ENCODE measurements at regions not wholly inside any gene's neighbourhood (a gene's known extent, or its start where the extent isn't known, plus 50 kb on each side); places are given as distances from the start of the nearest gene placed in this dataset.

- TF ChIP-seq, protein P1, sequence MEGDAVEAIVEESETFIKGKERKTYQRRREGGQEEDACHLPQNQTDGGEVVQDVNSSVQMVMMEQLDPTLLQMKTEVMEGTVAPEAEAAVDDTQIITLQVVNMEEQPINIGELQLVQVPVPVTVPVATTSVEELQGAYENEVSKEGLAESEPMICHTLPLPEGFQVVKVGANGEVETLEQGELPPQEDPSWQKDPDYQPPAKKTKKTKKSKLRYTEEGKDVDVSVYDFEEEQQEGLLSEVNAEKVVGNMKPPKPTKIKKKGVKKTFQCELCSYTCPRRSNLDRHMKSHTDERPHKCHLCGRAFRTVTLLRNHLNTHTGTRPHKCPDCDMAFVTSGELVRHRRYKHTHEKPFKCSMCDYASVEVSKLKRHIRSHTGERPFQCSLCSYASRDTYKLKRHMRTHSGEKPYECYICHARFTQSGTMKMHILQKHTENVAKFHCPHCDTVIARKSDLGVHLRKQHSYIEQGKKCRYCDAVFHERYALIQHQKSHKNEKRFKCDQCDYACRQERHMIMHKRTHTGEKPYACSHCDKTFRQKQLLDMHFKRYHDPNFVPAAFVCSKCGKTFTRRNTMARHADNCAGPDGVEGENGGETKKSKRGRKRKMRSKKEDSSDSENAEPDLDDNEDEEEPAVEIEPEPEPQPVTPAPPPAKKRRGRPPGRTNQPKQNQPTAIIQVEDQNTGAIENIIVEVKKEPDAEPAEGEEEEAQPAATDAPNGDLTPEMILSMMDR (conservative IDR thresholded peaks at IDR 0.05 in 1 of 2, IDR thresholded peaks at IDR 0.05 in 1 of 2; ENCODE audit: low read depth in 1 of 2, low read length in 2 of 2), result no peak
- TF ChIP-seq EZH2 (IDR thresholded peaks at IDR 0.05; ENCODE audit: low read length, missing control alignments), result no peak
Measured at GRCh38 chr6:111978532-111979149, 75.3 kb upstream of the CCN6 start.

Measured in fibroblast of lung (primary cell).